Esophagus squamous epithelium (tissue), 5 donors: ENCODE measurements at regions not wholly inside any gene's neighbourhood (a gene's known extent, or its start where the extent isn't known, plus 50 kb on each side); places are given as distances from the start of the nearest gene placed in this dataset.
"Not testable (repeated sequence)": the region's sequence is repeated elsewhere in the genome, so short reads cannot be mapped to it uniquely, and the experiment has no call there.

Experiments used
- DNase-seq: peaks from one replicate; lab custom pipeline; 2025; lab: John Stamatoyannopoulos, UW
- H3K27ac ChIP-seq, 4 donors: fragments of 200-600 bp; sonication (generic); one replicate each; pipeline ENCODE4 v1.5.1; 2016 to 2019; ENCODE audit warnings: mild to moderate bottlenecking in 1 of 4
- H3K27me3 ChIP-seq, 4 donors: fragments of 200-600 bp; sonication (generic); 1 replicate in 3 of 4; 2 replicates in 1 of 4; pipeline versions ENCODE4 v1.5.1 to v1.6.0; 2017 to 2021; ENCODE audit warnings: antibody characterized with exemption in 1 of 4
- H3K36me3 ChIP-seq, 3 donors: fragments of 200-600 bp; sonication (generic); one replicate each; pipeline ENCODE4 v1.5.1; 2016 to 2019
- H3K4me1 ChIP-seq, 3 donors: fragments of 200-600 bp; sonication (generic); one replicate each; pipeline ENCODE4 v1.5.1; 2017 to 2019
- H3K4me3 ChIP-seq, 4 donors: fragments of 200-600 bp; sonication (generic); 1 replicate in 3 of 4; 2 replicates in 1 of 4; pipeline ENCODE4 v1.5.1; 2016 to 2019; ENCODE audit warnings: mild to moderate bottlenecking in 2 of 4, moderate library complexity in 1 of 4
- H3K9me3 ChIP-seq, 3 donors: fragments of 200-600 bp; sonication (generic); one replicate each; pipeline ENCODE4 v1.5.1; 2016 to 2019
- POLR2A ChIP-seq, 4 donors: fragments of 450-650 bp; IDR thresholded peaks; one replicate each; pipeline ENCODE4 v1.6.1; 2017; ENCODE audit warnings: antibody characterized with exemption in 4 of 4, mild to moderate bottlenecking in 4 of 4, moderate library complexity in 3 of 4
- WGBS, 2 donors: methylation state at CpG; one replicate each; pipeline ENCODE4 v1.1.5; 2018; 5-methylcytosine and 5-hydroxymethylcytosine counted together
- intact Hi-C: fragments of 100-400 bp; cut with DNase I; formaldehyde crosslinking; loops from one replicate; pipeline ENCODE4 v1.15.0; 2022
- TF ChIP-seq, protein P1 (sequence below), 6 experiments: fragments of 450-650 bp in 4 of 6; fragments of 200-600 bp in 2 of 6; sonication (generic) in 2 of 6; IDR thresholded peaks; one replicate each; pipeline ENCODE4 v1.5.1; 2016 to 2019; ENCODE audit warnings: antibody characterized with exemption in 6 of 6, mild to moderate bottlenecking in 4 of 6, moderate library complexity in 4 of 6
- donor health status: DM: yes; HTN: yes; CAD: no.

- Histone ChIP-seq H3K4me1 (no peaks in the 10 kb centered on the region), H3K27me3 (no peaks in the 10 kb centered on the region), H3K27ac (no peak overlapping the region), H3K36me3 (no peaks in the 10 kb centered on the region), H3K4me3 (no peak overlapping the region), H3K9me3 (no peaks in the 10 kb centered on the region)
- WGBS, 2 donors = 76 to 91% methylated on average over 2 of the region's 2 CpGs
- intact Hi-C loops = no loop called here
- TF ChIP-seq, protein P1, sequence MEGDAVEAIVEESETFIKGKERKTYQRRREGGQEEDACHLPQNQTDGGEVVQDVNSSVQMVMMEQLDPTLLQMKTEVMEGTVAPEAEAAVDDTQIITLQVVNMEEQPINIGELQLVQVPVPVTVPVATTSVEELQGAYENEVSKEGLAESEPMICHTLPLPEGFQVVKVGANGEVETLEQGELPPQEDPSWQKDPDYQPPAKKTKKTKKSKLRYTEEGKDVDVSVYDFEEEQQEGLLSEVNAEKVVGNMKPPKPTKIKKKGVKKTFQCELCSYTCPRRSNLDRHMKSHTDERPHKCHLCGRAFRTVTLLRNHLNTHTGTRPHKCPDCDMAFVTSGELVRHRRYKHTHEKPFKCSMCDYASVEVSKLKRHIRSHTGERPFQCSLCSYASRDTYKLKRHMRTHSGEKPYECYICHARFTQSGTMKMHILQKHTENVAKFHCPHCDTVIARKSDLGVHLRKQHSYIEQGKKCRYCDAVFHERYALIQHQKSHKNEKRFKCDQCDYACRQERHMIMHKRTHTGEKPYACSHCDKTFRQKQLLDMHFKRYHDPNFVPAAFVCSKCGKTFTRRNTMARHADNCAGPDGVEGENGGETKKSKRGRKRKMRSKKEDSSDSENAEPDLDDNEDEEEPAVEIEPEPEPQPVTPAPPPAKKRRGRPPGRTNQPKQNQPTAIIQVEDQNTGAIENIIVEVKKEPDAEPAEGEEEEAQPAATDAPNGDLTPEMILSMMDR (IDR thresholded peaks at IDR 0.05) = no peak
- no peak for TF ChIP-seq POLR2A (IDR thresholded peaks at IDR 0.05)
- no peak for DNase-seq
Measured at GRCh38 chrX:109920868-109921267, 82.0 kb upstream of the TMEM164 start.

GRCh38 chrX:109922190-109922589, 80.7 kb upstream of the TMEM164 start:
- intact Hi-C loops = no loop called here
- no peaks in the 10 kb centered on the region for H3K4me1 ChIP-seq
- DNase-seq = no peak
- no peak overlapping the region for H3K27ac ChIP-seq
- no peaks in the 10 kb centered on the region for H3K9me3 ChIP-seq
- no peaks in the 10 kb centered on the region for H3K27me3 ChIP-seq
- TF ChIP-seq, protein P1 (IDR thresholded peaks at IDR 0.05) = no peak
- TF ChIP-seq POLR2A (IDR thresholded peaks at IDR 0.05) = no peak
- no peaks in the 10 kb centered on the region for H3K36me3 ChIP-seq
- WGBS, 2 donors = 66 to 72% methylated on average over 2 of the region's 2 CpGs
- no peak overlapping the region for H3K4me3 ChIP-seq

- H3K4me1 ChIP-seq, H3K4me3 ChIP-seq, H3K27me3 ChIP-seq, DNase-seq, intact Hi-C loops, H3K27ac ChIP-seq, H3K9me3 ChIP-seq, H3K36me3 ChIP-seq: not testable (repeated sequence)
- WGBS, 2 donors = 66 to 67% methylated on average over 2 to 3 of the region's 3 CpGs
Measured at GRCh38 chrX:109925003-109925402, 77.9 kb upstream of the TMEM164 start.

DNA sequence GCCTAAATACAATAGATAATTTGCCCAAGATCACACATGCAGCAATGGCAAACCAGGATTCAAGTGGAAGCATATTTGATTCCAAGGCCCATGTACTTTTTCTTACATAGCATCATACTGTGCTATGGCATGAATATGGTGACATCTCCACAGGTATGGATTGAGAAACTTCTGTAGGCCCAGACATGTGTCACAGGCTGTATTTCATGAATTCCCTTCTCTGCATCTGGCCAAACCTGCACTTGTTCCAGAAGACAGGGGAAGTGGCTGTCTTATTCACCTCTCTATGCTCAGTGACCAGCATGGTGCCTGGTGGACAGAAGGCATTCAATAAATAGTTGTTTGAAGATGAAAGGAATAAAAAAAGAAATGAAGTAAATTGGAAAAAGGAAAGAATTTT, 77.3 kb upstream of the TMEM164 start:
- Histone ChIP-seq H3K27ac (no peak overlapping the region), H3K9me3 (no peaks in the 10 kb centered on the region), H3K4me3 (no peak overlapping the region), H3K27me3 (no peaks in the 10 kb centered on the region), H3K36me3 (no peaks in the 10 kb centered on the region), H3K4me1 (no peaks in the 10 kb centered on the region)
- intact Hi-C loops = no loop called here
- TF ChIP-seq POLR2A (IDR thresholded peaks at IDR 0.05) = no peak
- TF ChIP-seq, protein P1 (IDR thresholded peaks at IDR 0.05) = no peak
- DNase-seq = no peak

DNA sequence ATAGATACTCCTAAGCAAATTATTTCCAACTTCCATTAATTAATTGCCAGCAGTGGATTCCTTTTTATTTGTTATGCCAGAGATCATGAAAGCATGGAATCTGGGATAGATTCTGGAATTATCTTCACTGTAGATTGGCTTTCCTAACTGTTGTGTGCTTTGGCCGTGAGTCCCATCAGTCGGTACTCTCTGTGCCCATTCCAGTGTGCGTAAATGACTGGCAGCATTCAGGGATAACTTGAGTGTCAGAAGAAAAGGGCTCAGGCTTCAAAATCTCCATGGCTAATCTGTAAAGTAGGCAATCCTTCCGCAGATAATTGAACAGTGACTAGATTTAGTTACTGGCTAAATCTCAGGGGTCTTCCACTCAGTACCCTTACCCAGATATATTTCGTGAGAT, 76.8 kb upstream of the TMEM164 start:
- DNase-seq = no peak
- H3K27ac ChIP-seq = no peak overlapping the region
- TF ChIP-seq POLR2A (IDR thresholded peaks at IDR 0.05) = no peak
- TF ChIP-seq, protein P1 (IDR thresholded peaks at IDR 0.05) = no peak
- no peaks in the 10 kb centered on the region for H3K27me3 ChIP-seq
- 85 to 90% methylated on average over 3 to 5 of the region's 5 CpGs for WGBS, 2 donors
- H3K4me3 ChIP-seq = no peak overlapping the region
- no peaks in the 10 kb centered on the region for H3K9me3 ChIP-seq
- no peaks in the 10 kb centered on the region for H3K4me1 ChIP-seq
- no peaks in the 10 kb centered on the region for H3K36me3 ChIP-seq
- intact Hi-C loops = no loop called here
